Body of pancreas (tissue), 4 donors: ENCODE measurements at regions not wholly inside any gene's neighbourhood (a gene's known extent, or its start where the extent isn't known, plus 50 kb on each side); places are given as distances from the start of the nearest gene placed in this dataset.

ENCODE experiments used
- POLR2A ChIP-seq, 3 donors: fragments of 450-650 bp; IDR thresholded peaks; one replicate each; pipeline ENCODE4 v1.6.1; 2016; ENCODE audit warnings: antibody characterized with exemption in 3 of 3, mild to moderate bottlenecking in 2 of 3
- TF ChIP-seq, protein P1 (sequence below), 7 experiments: fragments of 450-650 bp in 4 of 7; fragments of 200-600 bp in 3 of 7; sonication (generic) in 3 of 7; IDR thresholded peaks; one replicate each; pipeline ENCODE4 v1.5.1; 2016 to 2019; ENCODE audit warnings: antibody characterized with exemption in 7 of 7

DNA sequence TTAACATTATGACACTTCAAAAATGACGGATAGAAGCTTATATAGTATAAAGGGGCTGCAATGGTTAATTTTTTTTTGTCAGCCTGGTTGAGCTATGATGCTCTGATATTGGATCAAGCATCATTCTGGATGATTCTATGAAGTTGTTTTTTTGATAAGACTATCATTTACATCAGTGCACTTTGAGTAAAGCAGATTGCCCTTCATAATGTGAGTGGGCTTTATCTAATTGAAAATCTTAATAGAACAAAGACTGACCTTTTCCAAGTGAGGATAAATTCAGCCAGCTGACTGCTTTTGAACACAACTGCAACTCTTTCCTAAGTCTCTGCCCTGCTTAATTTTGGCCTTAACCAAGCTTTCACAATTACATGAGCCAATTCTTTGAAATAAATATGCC lies 1476.2 kb downstream of the NCAM2 start:
- TF ChIP-seq, protein P1, sequence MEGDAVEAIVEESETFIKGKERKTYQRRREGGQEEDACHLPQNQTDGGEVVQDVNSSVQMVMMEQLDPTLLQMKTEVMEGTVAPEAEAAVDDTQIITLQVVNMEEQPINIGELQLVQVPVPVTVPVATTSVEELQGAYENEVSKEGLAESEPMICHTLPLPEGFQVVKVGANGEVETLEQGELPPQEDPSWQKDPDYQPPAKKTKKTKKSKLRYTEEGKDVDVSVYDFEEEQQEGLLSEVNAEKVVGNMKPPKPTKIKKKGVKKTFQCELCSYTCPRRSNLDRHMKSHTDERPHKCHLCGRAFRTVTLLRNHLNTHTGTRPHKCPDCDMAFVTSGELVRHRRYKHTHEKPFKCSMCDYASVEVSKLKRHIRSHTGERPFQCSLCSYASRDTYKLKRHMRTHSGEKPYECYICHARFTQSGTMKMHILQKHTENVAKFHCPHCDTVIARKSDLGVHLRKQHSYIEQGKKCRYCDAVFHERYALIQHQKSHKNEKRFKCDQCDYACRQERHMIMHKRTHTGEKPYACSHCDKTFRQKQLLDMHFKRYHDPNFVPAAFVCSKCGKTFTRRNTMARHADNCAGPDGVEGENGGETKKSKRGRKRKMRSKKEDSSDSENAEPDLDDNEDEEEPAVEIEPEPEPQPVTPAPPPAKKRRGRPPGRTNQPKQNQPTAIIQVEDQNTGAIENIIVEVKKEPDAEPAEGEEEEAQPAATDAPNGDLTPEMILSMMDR (IDR thresholded peaks at IDR 0.05): no peak
- TF ChIP-seq POLR2A (IDR thresholded peaks at IDR 0.05): no peak
